KOPT-K1 (cell line): ENCODE measurements at regions not wholly inside any gene's neighbourhood (a gene's known extent, or its start where the extent isn't known, plus 50 kb on each side); places are given as distances from the start of the nearest gene placed in this dataset.

Experiments used
- H3K27ac ChIP-seq: fragments of 200-600 bp; sonication (generic); 2 replicates; pipeline ENCODE4 v1.5.1; 2016; ENCODE audit warnings: antibody characterized with exemption, mild to moderate bottlenecking, low read depth, low read length; ENCODE audit not compliant: poor library complexity, severe bottlenecking
- H3K36me3 ChIP-seq: fragments of 200-600 bp; sonication (generic); 2 replicates; pipeline ENCODE4 v1.5.1; 2017; ENCODE audit warnings: antibody characterized with exemption, mild to moderate bottlenecking, low read length, moderate library complexity; ENCODE audit not compliant: insufficient read depth
- H3K9me3 ChIP-seq: fragments of 200-600 bp; sonication (generic); 2 replicates; pipeline ENCODE4 v1.5.1; 2017; ENCODE audit warnings: antibody characterized with exemption, low read length, mild to moderate bottlenecking; ENCODE audit not compliant: insufficient read depth, poor library complexity, severe bottlenecking

GRCh38 chr20:58131151-58131550, 97.3 kb downstream of the ANKRD60 start:
- H3K27ac ChIP-seq: no peak overlapping the region
- H3K9me3 ChIP-seq: peaks cover 8% of the 10 kb centered on the region
- no peaks in the 10 kb centered on the region for H3K36me3 ChIP-seq

GRCh38 chr20:58130581-58130980, 97.9 kb downstream of the ANKRD60 start:
- H3K27ac ChIP-seq: no peak overlapping the region
- H3K9me3 ChIP-seq: peaks cover 13% of the 10 kb centered on the region
- H3K36me3 ChIP-seq: no peaks in the 10 kb centered on the region

GRCh38 chr20:58130156-58130555, 98.3 kb downstream of the ANKRD60 start:
- peaks cover 18% of the 10 kb centered on the region for H3K9me3 ChIP-seq
- no peak overlapping the region for H3K27ac ChIP-seq
- no peaks in the 10 kb centered on the region for H3K36me3 ChIP-seq

GRCh38 chr20:58129721-58130151, 98.7 kb downstream of the ANKRD60 start:
- no peaks in the 10 kb centered on the region for H3K36me3 ChIP-seq
- H3K9me3 ChIP-seq: peaks cover 22% of the 10 kb centered on the region
- no peak overlapping the region for H3K27ac ChIP-seq

GRCh38 chr20:58128635-58129625, 99.5 kb downstream of the ANKRD60 start:
- Histone ChIP-seq H3K27ac (no peak overlapping the region), H3K36me3 (no peaks in the 10 kb centered on the region), H3K9me3 (peaks cover 22% of the 10 kb centered on the region)

GRCh38 chr20:58127701-58128111, 100.7 kb downstream of the ANKRD60 start:
- H3K36me3 ChIP-seq: no peaks in the 10 kb centered on the region
- H3K27ac ChIP-seq: no peak overlapping the region

GRCh38 chr20:58125726-58126125, 102.7 kb downstream of the ANKRD60 start:
- H3K9me3 ChIP-seq: peaks cover 22% of the 10 kb centered on the region

More at GRCh38 chr20:58127701-58128111, 100.7 kb downstream of the ANKRD60 start:
- H3K9me3 ChIP-seq: peaks cover 22% of the 10 kb centered on the region

GRCh38 chr20:58117944-58118343, 110.5 kb downstream of the ANKRD60 start:
- Histone ChIP-seq H3K36me3 (no peaks in the 10 kb centered on the region), H3K9me3 (peaks cover 32% of the 10 kb centered on the region), H3K27ac (no peak overlapping the region)

More at GRCh38 chr20:58125726-58126125, 102.7 kb downstream of the ANKRD60 start:
- H3K27ac ChIP-seq: no peak overlapping the region
- H3K36me3 ChIP-seq: no peaks in the 10 kb centered on the region

- H3K27ac ChIP-seq: no peak overlapping the region
- H3K36me3 ChIP-seq: no peaks in the 10 kb centered on the region
- H3K9me3 ChIP-seq: peaks cover 32% of the 10 kb centered on the region
Observed at GRCh38 chr20:58116505-58116904, 111.9 kb downstream of the ANKRD60 start.

GRCh38 chr20:58113716-58114115, 114.7 kb downstream of the ANKRD60 start:
- Histone ChIP-seq H3K36me3 (no peaks in the 10 kb centered on the region), H3K9me3 (peaks cover 32% of the 10 kb centered on the region), H3K27ac (no peak overlapping the region)

- H3K36me3 ChIP-seq: no peaks in the 10 kb centered on the region
- H3K9me3 ChIP-seq: peaks cover 20% of the 10 kb centered on the region
- H3K27ac ChIP-seq: no peak overlapping the region
Observed at GRCh38 chr20:58112017-58112781, 116.3 kb downstream of the ANKRD60 start.

GRCh38 chr20:58111310-58112016, 117.0 kb downstream of the ANKRD60 start:
- Histone ChIP-seq H3K27ac (no peak overlapping the region), H3K36me3 (no peaks in the 10 kb centered on the region), H3K9me3 (peaks cover 13% of the 10 kb centered on the region)

- Histone ChIP-seq H3K36me3 (no peaks in the 10 kb centered on the region), H3K9me3 (peaks cover 16% of the 10 kb centered on the region), H3K27ac (no peak overlapping the region)
Observed at GRCh38 chr20:58109918-58110635, 118.4 kb downstream of the ANKRD60 start.

- H3K27ac ChIP-seq: no peak overlapping the region
- peaks cover 16% of the 10 kb centered on the region for H3K9me3 ChIP-seq
- H3K36me3 ChIP-seq: no peaks in the 10 kb centered on the region
Observed at GRCh38 chr20:58109126-58109880, 119.2 kb downstream of the ANKRD60 start.
